Endodermal cell (in vitro differentiated cells): ENCODE measurements at regions not wholly inside any gene's neighbourhood (a gene's known extent, or its start where the extent isn't known, plus 50 kb on each side); places are given as distances from the start of the nearest gene placed in this dataset.

Source experiments
- DNase-seq: peaks from one replicate; pipeline ENCODE4 v3.0.0-alpha.2; 2017
- H3K27ac ChIP-seq: 2 replicates; pipeline ENCODE4 v1.5.1; 2013; ENCODE audit warnings: mild to moderate bottlenecking, low read depth, low read length, moderate library complexity
- H3K27me3 ChIP-seq: 2 replicates; pipeline ENCODE4 v1.6.1; 2013; ENCODE audit warnings: mild to moderate bottlenecking, low read length, moderate library complexity; ENCODE audit not compliant: insufficient read depth, control insufficient read depth, poor library complexity, severe bottlenecking
- H3K36me3 ChIP-seq: 2 replicates; pipeline ENCODE4 v1.7.0; 2013; ENCODE audit warnings: mild to moderate bottlenecking, low read length, moderate library complexity; ENCODE audit not compliant: control insufficient read depth, insufficient read depth
- H3K4me1 ChIP-seq: one replicate; pipeline ENCODE4 v1.7.0; 2013; ENCODE audit warnings: low read length; ENCODE audit not compliant: control insufficient read depth, insufficient read depth
- H3K4me3 ChIP-seq: 2 replicates; pipeline ENCODE4 v1.5.1; 2013; ENCODE audit warnings: mild to moderate bottlenecking, low read length, moderate library complexity
- H3K9ac ChIP-seq: 2 replicates; pipeline ENCODE4 v1.6.1; 2013; ENCODE audit warnings: mild to moderate bottlenecking, low read length, moderate library complexity; ENCODE audit not compliant: poor library complexity, severe bottlenecking; ENCODE audit errors: extremely low read depth
- H3K9me3 ChIP-seq: 2 replicates; pipeline ENCODE4 v1.6.1; 2013; ENCODE audit warnings: mild to moderate bottlenecking, low read length, moderate library complexity; ENCODE audit not compliant: control insufficient read depth
- H3K27ac Mint-ChIP-seq: 2 replicates; pipeline ENCODE4 v1.8.0; 2020; ENCODE audit warnings: mixed read lengths
- H3K27me3 Mint-ChIP-seq: 2 replicates; pipeline ENCODE4 v1.8.0; 2021; ENCODE audit warnings: mild to moderate bottlenecking, mixed read lengths; ENCODE audit not compliant: insufficient read depth
- H3K36me3 Mint-ChIP-seq: 2 replicates; pipeline ENCODE4 v1.8.0; 2020; ENCODE audit warnings: low read depth, mixed read lengths
- H3K4me1 Mint-ChIP-seq: 2 replicates; pipeline ENCODE4 v1.8.0; 2020; ENCODE audit warnings: mixed read lengths
- H3K4me3 Mint-ChIP-seq: 2 replicates; pipeline ENCODE4 v1.8.0; 2020; ENCODE audit warnings: mild to moderate bottlenecking, moderate library complexity, mixed read lengths
- H3K9me3 Mint-ChIP-seq: 2 replicates; pipeline ENCODE4 v1.8.0; 2020; ENCODE audit warnings: mild to moderate bottlenecking, mixed read lengths
- CTCF ChIP-seq: fragments of 200-600 bp; sonication (generic); conservative IDR thresholded peaks from 2 replicates; pipeline ENCODE4 v1.5.0; 2021; ENCODE audit warnings: antibody characterized with exemption, mild to moderate bottlenecking
- WGBS, 2 experiments: methylation state at CpG; one replicate each; pipeline versions ENCODE4 v1.1.5 to v1.1.7; 2013; ENCODE audit warnings: missing lambda C conversion rate in 2 of 2, mixed read lengths in 1 of 2; ENCODE audit not compliant: insufficient coverage in 1 of 2, insufficient read length in 1 of 2; 5-methylcytosine and 5-hydroxymethylcytosine counted together

DNA sequence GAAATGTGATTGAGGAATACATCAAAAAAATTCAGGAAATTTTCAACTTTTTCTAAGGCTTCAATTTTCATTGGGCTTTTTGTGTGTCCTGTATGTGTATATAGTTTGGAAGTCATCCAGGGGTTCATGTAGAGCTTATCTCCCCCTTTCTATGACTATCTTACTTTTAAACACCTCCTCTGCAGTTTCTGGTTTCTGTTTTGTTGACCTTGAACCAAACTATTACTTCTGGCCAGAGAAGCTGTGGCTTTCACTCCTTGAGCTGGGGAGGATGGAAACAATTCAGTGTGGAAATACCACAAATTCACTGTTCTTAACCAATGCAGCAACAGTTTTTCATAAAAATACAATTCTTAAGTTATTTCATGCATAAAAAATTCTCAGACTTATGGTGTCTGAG, 613.2 kb upstream of the SEL1L start:
- H3K27me3 Mint-ChIP-seq = no peaks in the 10 kb centered on the region
- no peak for TF ChIP-seq CTCF
- no peak overlapping the region for H3K27ac ChIP-seq
- no peaks in the 10 kb centered on the region for H3K4me1 Mint-ChIP-seq
- no peaks in the 10 kb centered on the region for H3K36me3 Mint-ChIP-seq
- no peaks in the 10 kb centered on the region for H3K36me3 ChIP-seq
- no peaks in the 10 kb centered on the region for H3K9me3 ChIP-seq
- H3K27ac Mint-ChIP-seq = no peak overlapping the region
- DNase-seq = no peak
- H3K4me1 ChIP-seq = no peaks in the 10 kb centered on the region
- H3K9me3 Mint-ChIP-seq = peaks cover 3% of the 10 kb centered on the region
- H3K4me3 ChIP-seq = no peak overlapping the region
- H3K9ac ChIP-seq = no peak overlapping the region
- no peak overlapping the region for H3K4me3 Mint-ChIP-seq
- no peaks in the 10 kb centered on the region for H3K27me3 ChIP-seq

DNA sequence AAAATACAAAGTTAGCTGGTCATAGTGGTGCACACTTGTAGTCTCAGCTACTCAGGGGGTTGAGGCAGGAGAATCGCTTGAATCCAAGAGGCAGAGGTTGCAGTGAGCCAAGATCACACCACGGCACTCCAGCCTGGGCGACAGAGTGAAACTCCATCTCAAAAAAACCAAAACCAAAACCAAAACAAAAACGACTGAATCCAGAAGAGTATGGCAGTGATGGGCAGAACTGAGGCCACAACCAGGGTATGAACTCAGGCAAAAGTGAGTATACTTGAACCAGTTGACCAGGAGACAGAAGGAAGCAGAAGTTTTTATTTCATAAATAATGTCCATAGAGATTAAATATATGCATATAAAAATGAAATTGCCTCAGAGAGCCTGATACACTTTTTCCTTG, 620.0 kb upstream of the SEL1L start:
- no peaks in the 10 kb centered on the region for H3K36me3 ChIP-seq
- no peaks in the 10 kb centered on the region for H3K4me1 ChIP-seq
- H3K27ac ChIP-seq = no peak overlapping the region
- H3K27me3 Mint-ChIP-seq = no peaks in the 10 kb centered on the region
- no peaks in the 10 kb centered on the region for H3K36me3 Mint-ChIP-seq
- H3K9me3 ChIP-seq = no peaks in the 10 kb centered on the region
- H3K27ac Mint-ChIP-seq = no peak overlapping the region
- no peak for TF ChIP-seq CTCF
- H3K4me3 Mint-ChIP-seq = no peak overlapping the region
- no peaks in the 10 kb centered on the region for H3K9me3 Mint-ChIP-seq
- WGBS, 2 experiments = 91 to 100% methylated on average over 1 to 4 of the region's 4 CpGs
- no peak overlapping the region for H3K9ac ChIP-seq
- H3K27me3 ChIP-seq = no peaks in the 10 kb centered on the region
- no peaks in the 10 kb centered on the region for H3K4me1 Mint-ChIP-seq
- no peak for DNase-seq
- H3K4me3 ChIP-seq = no peak overlapping the region

GRCh38 chr14:82159624-82160023, 626.0 kb upstream of the SEL1L start:
- Mint-ChIP-seq H3K4me1 (no peaks in the 10 kb centered on the region), H3K27me3 (no peaks in the 10 kb centered on the region), H3K9me3 (peaks cover 37% of the 10 kb centered on the region), H3K36me3 (no peaks in the 10 kb centered on the region), H3K27ac (no peak overlapping the region), H3K4me3 (no peak overlapping the region)
- no peak for DNase-seq
- no peak for TF ChIP-seq CTCF
- Histone ChIP-seq H3K27me3 (no peaks in the 10 kb centered on the region), H3K27ac (no peak overlapping the region), H3K4me3 (no peak overlapping the region), H3K9ac (no peak overlapping the region), H3K9me3 (peaks cover 23% of the 10 kb centered on the region), H3K36me3 (no peaks in the 10 kb centered on the region), H3K4me1 (no peaks in the 10 kb centered on the region)
- 88 to 100% methylated on average over 2 to 3 of the region's 3 CpGs for WGBS, 2 experiments
